ENCODE measurements at regions not wholly inside any gene's neighbourhood (a gene's known extent, or its start where the extent isn't known, plus 50 kb on each side); places are given as distances from the start of the nearest gene placed in this dataset.
"Not testable (repeated sequence)": the region's sequence is repeated elsewhere in the genome, so short reads cannot be mapped to it uniquely, and the experiment has no call there.

GRCh38 chr15:66964111-66964738, 101.2 kb upstream of the SMAD3 start:
- DNase-seq (no peak), ATAC-seq (no peak)
- intact Hi-C loops (cut with DNase I, micrococcal nuclease) = no loop called here

DNA sequence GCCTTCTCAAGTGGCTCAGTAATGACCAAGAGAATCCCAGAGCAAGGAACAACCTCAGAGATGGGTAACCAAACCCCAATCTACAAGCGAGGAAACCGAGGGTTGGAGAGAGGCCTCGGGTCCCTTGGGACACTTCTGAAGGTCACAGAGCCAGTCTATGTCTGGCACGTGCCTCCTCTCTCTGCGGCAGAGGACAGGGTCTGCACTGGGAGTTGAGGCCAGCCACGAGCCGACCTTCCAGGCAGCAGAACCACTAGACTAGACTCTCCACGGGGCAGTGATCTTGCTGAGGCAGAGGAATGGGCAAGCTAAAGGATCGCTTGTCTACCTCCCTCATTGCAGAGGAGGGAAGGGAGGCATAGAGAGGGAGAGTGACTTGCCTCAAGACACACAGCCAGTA, 100.6 kb upstream of the SMAD3 start:
- intact Hi-C loops (cut with DNase I, micrococcal nuclease) = no loop called here
- no peak for DNase-seq
- no peak for ATAC-seq

GRCh38 chr15:66965201-66965900, 100.1 kb upstream of the SMAD3 start:
- no peak for DNase-seq
- no peak for ATAC-seq
- intact Hi-C loops (cut with DNase I, micrococcal nuclease) = no loop called here

DNA sequence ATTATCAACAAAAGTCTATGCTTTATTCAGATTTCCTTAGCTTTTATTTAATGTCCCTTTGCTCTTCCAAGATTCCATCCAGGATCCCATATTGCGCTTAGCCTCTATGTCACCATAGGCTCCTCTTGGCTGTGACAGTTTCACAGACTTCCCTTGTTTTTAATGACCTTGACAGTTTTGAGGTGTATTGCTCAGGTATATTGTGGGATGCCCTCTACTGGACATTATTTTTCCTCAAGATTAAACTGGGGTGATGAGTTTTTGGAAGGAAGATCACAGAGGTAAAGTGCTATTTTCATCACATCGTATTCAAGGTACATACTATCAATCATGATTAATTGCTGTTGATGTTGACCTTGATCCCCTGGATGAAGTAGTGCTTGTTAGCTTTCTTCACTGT, 99.1 kb upstream of the SMAD3 start:
- intact Hi-C loops (cut with DNase I, micrococcal nuclease) = no loop called here
- DNase-seq = no peak
- no peak for ATAC-seq

- intact Hi-C loops (cut with DNase I, micrococcal nuclease) = no loop called here
- ATAC-seq (no peak), DNase-seq (no peak)
Observed at GRCh38 chr15:66968806-66969596, 96.4 kb upstream of the SMAD3 start.

GRCh38 chr15:66974131-66974530, 91.3 kb upstream of the SMAD3 start:
- intact Hi-C loops (cut with DNase I, micrococcal nuclease); ATAC-seq; DNase-seq: not testable (repeated sequence)

DNA sequence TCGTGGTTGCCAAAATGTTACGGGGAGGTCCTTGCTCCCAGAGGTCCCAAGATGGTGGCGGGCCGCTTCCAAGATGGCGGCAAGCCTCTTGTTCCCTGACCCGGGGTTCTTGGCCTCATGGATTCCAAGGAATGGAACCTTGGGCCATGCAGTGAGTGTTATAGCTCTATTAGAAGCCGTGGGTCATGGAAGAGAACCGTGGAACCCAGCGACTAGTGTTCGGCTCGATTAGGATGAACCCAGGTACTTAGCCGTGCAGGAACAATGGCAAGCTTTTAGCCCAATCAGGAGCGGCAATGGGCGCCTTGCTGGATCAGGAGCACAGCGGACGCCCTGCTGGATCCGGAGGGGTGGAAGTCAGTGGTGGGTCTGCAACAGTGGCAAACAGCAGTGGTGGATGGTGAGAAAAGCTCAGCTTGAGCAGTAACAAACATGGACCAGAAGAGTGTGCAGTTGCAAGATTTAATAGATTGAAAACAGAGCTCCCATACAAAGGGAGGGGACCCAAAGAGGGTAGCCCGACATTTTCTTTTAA, 89.2 kb upstream of the SMAD3 start:
- ATAC-seq; intact Hi-C loops (cut with DNase I, micrococcal nuclease); DNase-seq: not testable (repeated sequence)

DNA sequence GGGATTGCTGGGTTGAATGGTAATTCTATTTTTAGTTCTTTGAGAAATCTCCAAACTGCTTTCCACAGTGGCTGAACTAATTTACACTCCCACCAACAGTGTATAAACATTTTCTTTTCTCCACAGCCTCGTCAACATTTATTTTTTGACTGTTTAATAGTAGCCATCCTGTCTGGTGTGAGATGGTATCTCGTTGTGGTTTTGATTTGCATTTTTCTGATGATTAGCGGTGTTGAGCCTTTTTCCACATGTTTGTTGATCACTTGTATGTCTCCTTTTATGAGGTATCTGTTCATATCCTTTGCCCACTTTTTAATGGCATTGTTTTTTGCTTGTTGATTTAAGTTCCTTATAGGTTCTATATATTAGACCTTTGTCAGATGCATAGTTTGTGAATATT, 85.1 kb upstream of the SMAD3 start:
- DNase-seq; ATAC-seq; intact Hi-C loops (cut with DNase I, micrococcal nuclease): not testable (repeated sequence)

GRCh38 chr15:66981771-66982170, 83.6 kb upstream of the SMAD3 start:
- no peak for DNase-seq
- intact Hi-C loops (cut with DNase I, micrococcal nuclease) = no loop called here
- no peak for ATAC-seq

GRCh38 chr15:66982250-66982649, 83.2 kb upstream of the SMAD3 start:
- DNase-seq (no peak), ATAC-seq (no peak)
- intact Hi-C loops (cut with DNase I, micrococcal nuclease) = no loop called here

GRCh38 chr15:66982816-66983215, 82.6 kb upstream of the SMAD3 start:
- intact Hi-C loops (cut with DNase I, micrococcal nuclease) = no loop called here
- no peak for ATAC-seq
- no peak for DNase-seq

DNA sequence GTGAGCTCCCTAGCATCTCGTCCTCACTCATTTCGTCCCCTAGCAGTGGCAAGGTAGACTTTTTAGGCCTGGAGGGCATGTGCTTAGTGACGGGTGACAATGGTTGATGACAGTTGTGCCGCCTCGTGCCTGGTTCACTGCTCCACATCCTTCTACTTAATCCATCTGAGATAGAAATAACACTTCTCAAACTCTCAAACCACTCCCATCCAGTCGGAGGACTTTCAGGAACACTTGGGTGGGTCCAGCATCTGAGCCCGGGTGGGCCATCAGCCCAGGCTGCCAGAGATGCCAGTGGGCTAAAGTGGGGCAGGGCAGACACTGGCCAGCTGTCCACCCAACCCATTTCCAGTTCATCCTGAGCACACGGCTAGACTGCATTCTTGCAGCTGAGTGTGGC, 79.7 kb upstream of the SMAD3 start:
- ATAC-seq = no peak
- intact Hi-C loops (cut with DNase I, micrococcal nuclease) = no loop called here
- no peak for DNase-seq

- intact Hi-C loops (cut with DNase I, micrococcal nuclease) = no loop called here
- ATAC-seq = no peak
- no peak for DNase-seq
Observed at GRCh38 chr15:66986951-66987350, 78.5 kb upstream of the SMAD3 start.

GRCh38 chr15:66993090-66993489, 72.3 kb upstream of the SMAD3 start:
- DNase-seq (no peak), ATAC-seq (no peak)
- intact Hi-C loops (cut with DNase I, micrococcal nuclease) = no loop called here

DNA sequence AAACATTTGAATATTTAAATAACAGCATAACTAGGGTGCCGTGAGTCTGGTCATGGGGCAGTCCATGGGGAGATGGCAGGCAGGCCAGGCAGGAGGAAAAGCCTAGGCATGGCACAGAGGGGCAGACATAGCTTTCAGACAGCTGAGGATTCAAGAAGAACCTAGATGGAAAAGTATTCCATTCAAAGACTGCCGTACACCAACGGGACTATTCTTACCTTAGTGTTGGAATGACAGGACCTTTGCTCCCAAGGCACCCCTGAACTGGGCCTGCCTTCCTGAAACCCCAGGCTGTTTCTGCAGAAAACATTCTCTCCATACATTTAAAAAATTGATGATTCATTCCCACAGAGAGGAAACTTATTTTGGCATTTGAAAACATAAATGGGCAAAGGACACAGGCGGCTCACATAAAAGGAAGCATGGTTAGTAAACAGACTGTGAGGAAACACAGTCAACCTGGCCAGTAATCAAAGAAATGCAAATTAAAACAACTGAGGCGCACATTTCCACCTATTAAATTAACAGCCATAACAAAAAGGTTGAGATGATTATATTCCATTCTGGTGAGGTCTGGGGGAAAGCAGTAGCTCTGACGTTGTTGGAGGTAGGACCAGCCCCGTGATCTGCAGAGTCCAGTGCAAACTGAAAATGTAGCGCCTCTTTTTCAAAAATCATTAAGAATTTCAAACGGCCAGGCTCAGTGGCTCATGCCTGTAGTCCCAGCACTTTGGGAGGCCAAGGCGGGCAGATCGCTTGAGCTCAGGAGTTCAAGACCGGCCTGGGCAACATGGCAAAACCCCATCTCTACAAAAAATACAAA, 71.3 kb upstream of the SMAD3 start:
- DNase-seq = no peak
- no peak for ATAC-seq
- intact Hi-C loops (cut with DNase I, micrococcal nuclease) = no loop called here

DNA sequence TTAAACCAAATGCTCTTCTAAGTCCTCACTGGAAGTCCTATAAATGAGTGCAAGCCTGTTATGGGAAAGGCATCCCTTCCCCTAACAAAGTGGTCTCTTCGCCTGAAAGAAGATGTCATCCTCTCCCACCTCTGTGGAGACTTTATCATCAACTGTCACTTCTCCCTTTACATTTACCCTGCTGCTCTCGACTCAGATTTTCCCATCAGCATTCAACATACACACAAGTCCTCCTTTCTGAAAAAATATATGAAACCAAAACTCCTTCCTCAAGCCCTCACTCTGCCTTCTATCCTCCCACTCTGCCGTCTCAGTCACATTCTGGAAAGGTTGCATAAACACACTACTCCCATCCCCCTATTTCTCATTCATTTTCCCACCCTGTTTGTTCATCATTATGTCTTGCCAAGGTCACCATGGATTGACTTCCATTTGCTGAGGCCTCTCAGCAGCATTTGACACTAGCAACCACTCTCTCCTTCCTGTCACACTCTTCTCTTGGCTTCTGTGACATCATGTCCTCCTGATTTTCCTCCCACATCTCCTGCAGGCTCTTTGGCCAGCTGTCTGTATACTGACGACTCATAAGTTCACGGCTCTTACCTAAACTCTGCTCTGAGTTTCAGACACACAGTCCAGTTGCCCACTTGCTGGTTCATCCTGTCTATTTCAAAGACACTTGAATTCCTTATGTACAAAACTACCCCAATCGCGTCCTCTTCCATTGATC, 70.3 kb upstream of the SMAD3 start:
- no peak for ATAC-seq
- intact Hi-C loops (cut with DNase I, micrococcal nuclease) = no loop called here

GRCh38 chr15:66996094-66996493, 69.3 kb upstream of the SMAD3 start:
- ATAC-seq = no peak
- DNase-seq = no peak
- intact Hi-C loops (cut with DNase I, micrococcal nuclease) = no loop called here

More for the DNA sequence above, 70.3 kb upstream of the SMAD3 start:
- DNase-seq = no peak

- intact Hi-C loops (cut with DNase I, micrococcal nuclease) = no loop called here
Observed at GRCh38 chr15:66997212-66997611, 68.2 kb upstream of the SMAD3 start.

More at GRCh38 chr15:66997212-66997611, 68.2 kb upstream of the SMAD3 start:
- DNase-seq (no peak), ATAC-seq (no peak)
